ENCODE measurements at regions not wholly inside any gene's neighbourhood (a gene's known extent, or its start where the extent isn't known, plus 50 kb on each side); places are given as distances from the start of the nearest gene placed in this dataset.

- TF ChIP-seq GATA2 (IDR thresholded peaks at IDR 0.05; ENCODE audit: low read depth, low read length) (no peak), GATA3 (IDR thresholded peaks at IDR 0.05; ENCODE audit: low read depth, low read length) (no peak)
Measured at GRCh38 chr15:98075441-98075840, 114.9 kb downstream of the ARRDC4 start.

- TF ChIP-seq GATA2 (IDR thresholded peaks at IDR 0.05; ENCODE audit: low read depth, low read length) (no peak), GATA3 (IDR thresholded peaks at IDR 0.05; ENCODE audit: low read depth, low read length) (no peak)
Measured at GRCh38 chr15:98076021-98076816, 115.7 kb downstream of the ARRDC4 start.

GRCh38 chr15:98077186-98077585, 116.7 kb downstream of the ARRDC4 start:
- no peak for TF ChIP-seq GATA2 (IDR thresholded peaks at IDR 0.05; ENCODE audit: low read depth, low read length)
- TF ChIP-seq GATA3 (IDR thresholded peaks at IDR 0.05; ENCODE audit: low read depth, low read length): no peak

GRCh38 chr15:98080791-98081190, 120.3 kb downstream of the ARRDC4 start:
- TF ChIP-seq GATA3 (IDR thresholded peaks at IDR 0.05; ENCODE audit: low read depth, low read length): no peak
- TF ChIP-seq GATA2 (IDR thresholded peaks at IDR 0.05; ENCODE audit: low read depth, low read length): no peak

GRCh38 chr15:98083203-98083910, 122.9 kb downstream of the ARRDC4 start:
- TF ChIP-seq GATA3 (IDR thresholded peaks at IDR 0.05; ENCODE audit: low read depth, low read length) (no peak), GATA2 (IDR thresholded peaks at IDR 0.05; ENCODE audit: low read depth, low read length) (no peak)

GRCh38 chr15:98085003-98085639, 124.6 kb downstream of the ARRDC4 start:
- TF ChIP-seq GATA3 (IDR thresholded peaks at IDR 0.05; ENCODE audit: low read depth, low read length): no peak
- no peak for TF ChIP-seq GATA2 (IDR thresholded peaks at IDR 0.05; ENCODE audit: low read depth, low read length)

GRCh38 chr15:98103570-98103969, 143.1 kb downstream of the ARRDC4 start:
- TF ChIP-seq GATA2 (IDR thresholded peaks at IDR 0.05; ENCODE audit: low read depth, low read length) (no peak), GATA3 (IDR thresholded peaks at IDR 0.05; ENCODE audit: low read depth, low read length) (no peak)

- TF ChIP-seq GATA2 (IDR thresholded peaks at IDR 0.05; ENCODE audit: low read depth, low read length) (no peak), GATA3 (IDR thresholded peaks at IDR 0.05; ENCODE audit: low read depth, low read length) (no peak)
Measured at GRCh38 chr15:98111806-98112205, 151.3 kb downstream of the ARRDC4 start.

- TF ChIP-seq GATA2 (IDR thresholded peaks at IDR 0.05; ENCODE audit: low read depth, low read length) (no peak), GATA3 (IDR thresholded peaks at IDR 0.05; ENCODE audit: low read depth, low read length) (no peak)
Measured at GRCh38 chr15:98113327-98113726, 152.8 kb downstream of the ARRDC4 start.

GRCh38 chr15:98120561-98120960, 160.1 kb downstream of the ARRDC4 start:
- TF ChIP-seq GATA2 (IDR thresholded peaks at IDR 0.05; ENCODE audit: low read depth, low read length) (no peak), GATA3 (IDR thresholded peaks at IDR 0.05; ENCODE audit: low read depth, low read length) (no peak)

GRCh38 chr15:98121536-98121935, 161.0 kb downstream of the ARRDC4 start:
- TF ChIP-seq GATA3 (IDR thresholded peaks at IDR 0.05; ENCODE audit: low read depth, low read length): no peak
- no peak for TF ChIP-seq GATA2 (IDR thresholded peaks at IDR 0.05; ENCODE audit: low read depth, low read length)

GRCh38 chr15:98121957-98122356, 161.5 kb downstream of the ARRDC4 start:
- TF ChIP-seq GATA2 (IDR thresholded peaks at IDR 0.05; ENCODE audit: low read depth, low read length) (no peak), GATA3 (IDR thresholded peaks at IDR 0.05; ENCODE audit: low read depth, low read length) (no peak)

GRCh38 chr15:98123297-98123696, 162.8 kb downstream of the ARRDC4 start:
- TF ChIP-seq GATA3 (IDR thresholded peaks at IDR 0.05; ENCODE audit: low read depth, low read length) (no peak), GATA2 (IDR thresholded peaks at IDR 0.05; ENCODE audit: low read depth, low read length) (no peak)

- TF ChIP-seq GATA2 (IDR thresholded peaks at IDR 0.05; ENCODE audit: low read depth, low read length): no peak
- TF ChIP-seq GATA3 (IDR thresholded peaks at IDR 0.05; ENCODE audit: low read depth, low read length): no peak
Measured at GRCh38 chr15:98123834-98124233, 163.3 kb downstream of the ARRDC4 start.
